ENCODE measurements at regions not wholly inside any gene's neighbourhood (a gene's known extent, or its start where the extent isn't known, plus 50 kb on each side); places are given as distances from the start of the nearest gene placed in this dataset.

DNA sequence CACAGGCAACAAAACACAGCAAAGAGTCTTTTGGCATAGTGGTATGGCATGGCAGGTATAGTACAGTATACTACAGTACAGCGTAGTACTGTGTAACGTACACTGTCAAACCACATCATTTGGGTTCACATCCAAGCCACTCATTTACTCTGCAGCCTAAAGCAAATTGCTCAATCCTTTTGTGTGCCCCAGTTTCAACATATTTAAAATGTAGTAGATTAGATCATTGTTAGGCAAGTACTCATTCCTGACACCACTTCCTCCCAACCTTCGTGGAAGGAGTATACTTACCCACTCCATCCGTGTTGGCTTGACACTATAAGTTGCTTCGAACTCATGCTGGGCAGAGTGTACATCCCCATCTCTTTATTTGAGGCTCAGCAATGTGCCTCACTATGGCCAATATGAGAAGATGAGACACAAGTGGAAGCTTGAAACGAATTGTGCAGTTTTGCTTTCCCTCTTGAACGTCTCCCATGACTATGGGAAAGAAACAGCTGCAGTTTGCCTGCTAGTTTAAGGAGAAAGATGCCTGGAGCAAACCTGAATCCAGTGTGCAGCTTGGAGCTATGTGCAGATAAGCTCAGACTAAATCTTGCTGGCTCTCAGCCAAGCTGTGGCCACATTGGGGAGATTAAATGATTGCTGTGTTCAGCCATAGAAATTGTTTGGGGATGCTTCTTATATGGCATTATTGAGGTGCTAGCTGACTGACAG, 85.7 kb upstream of the TBL1X start:
- no peak overlapping the region for H2AFZ ChIP-seq (ENCODE audit: low read depth, low read length, severe bottlenecking)
- no peak overlapping the region for H3K9ac ChIP-seq (ENCODE audit: low read length)
- TF ChIP-seq EZH2phosphoT487 (conservative IDR thresholded peaks at IDR 0.05; ENCODE audit: low read length), result no peak
- TF ChIP-seq, protein P1, sequence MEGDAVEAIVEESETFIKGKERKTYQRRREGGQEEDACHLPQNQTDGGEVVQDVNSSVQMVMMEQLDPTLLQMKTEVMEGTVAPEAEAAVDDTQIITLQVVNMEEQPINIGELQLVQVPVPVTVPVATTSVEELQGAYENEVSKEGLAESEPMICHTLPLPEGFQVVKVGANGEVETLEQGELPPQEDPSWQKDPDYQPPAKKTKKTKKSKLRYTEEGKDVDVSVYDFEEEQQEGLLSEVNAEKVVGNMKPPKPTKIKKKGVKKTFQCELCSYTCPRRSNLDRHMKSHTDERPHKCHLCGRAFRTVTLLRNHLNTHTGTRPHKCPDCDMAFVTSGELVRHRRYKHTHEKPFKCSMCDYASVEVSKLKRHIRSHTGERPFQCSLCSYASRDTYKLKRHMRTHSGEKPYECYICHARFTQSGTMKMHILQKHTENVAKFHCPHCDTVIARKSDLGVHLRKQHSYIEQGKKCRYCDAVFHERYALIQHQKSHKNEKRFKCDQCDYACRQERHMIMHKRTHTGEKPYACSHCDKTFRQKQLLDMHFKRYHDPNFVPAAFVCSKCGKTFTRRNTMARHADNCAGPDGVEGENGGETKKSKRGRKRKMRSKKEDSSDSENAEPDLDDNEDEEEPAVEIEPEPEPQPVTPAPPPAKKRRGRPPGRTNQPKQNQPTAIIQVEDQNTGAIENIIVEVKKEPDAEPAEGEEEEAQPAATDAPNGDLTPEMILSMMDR (IDR thresholded peaks at IDR 0.05; ENCODE audit: insufficient read depth, low read length, poor library complexity, severe bottlenecking), result no peak
- H3K36me3 ChIP-seq (ENCODE audit: low read length), result no peaks in the 10 kb centered on the region
- H3K79me2 ChIP-seq (ENCODE audit: insufficient read depth, low read length), result no peaks in the 10 kb centered on the region
- H3K9me3 ChIP-seq (ENCODE audit: insufficient read depth, low read length), result no peaks in the 10 kb centered on the region
- no peaks in the 10 kb centered on the region for H4K20me1 ChIP-seq (ENCODE audit: low read depth, low read length)
- H3K9me2 ChIP-seq (replicated peaks; ENCODE audit: insufficient read depth, low read length), result no peaks in the 10 kb centered on the region
- no peak overlapping the region for H3K27ac ChIP-seq (ENCODE audit: low read depth, low read length)
- H3K27me3 ChIP-seq (ENCODE audit: low read length), result no peaks in the 10 kb centered on the region
- no peaks in the 10 kb centered on the region for H3F3A ChIP-seq (ENCODE audit: insufficient read depth)
- no peak overlapping the region for H3K4me2 ChIP-seq (ENCODE audit: low read depth, low read length, poor library complexity, severe bottlenecking)
- no peak overlapping the region for H3K4me3 ChIP-seq (ENCODE audit: insufficient read depth, low read length, poor library complexity, severe bottlenecking)

DNA sequence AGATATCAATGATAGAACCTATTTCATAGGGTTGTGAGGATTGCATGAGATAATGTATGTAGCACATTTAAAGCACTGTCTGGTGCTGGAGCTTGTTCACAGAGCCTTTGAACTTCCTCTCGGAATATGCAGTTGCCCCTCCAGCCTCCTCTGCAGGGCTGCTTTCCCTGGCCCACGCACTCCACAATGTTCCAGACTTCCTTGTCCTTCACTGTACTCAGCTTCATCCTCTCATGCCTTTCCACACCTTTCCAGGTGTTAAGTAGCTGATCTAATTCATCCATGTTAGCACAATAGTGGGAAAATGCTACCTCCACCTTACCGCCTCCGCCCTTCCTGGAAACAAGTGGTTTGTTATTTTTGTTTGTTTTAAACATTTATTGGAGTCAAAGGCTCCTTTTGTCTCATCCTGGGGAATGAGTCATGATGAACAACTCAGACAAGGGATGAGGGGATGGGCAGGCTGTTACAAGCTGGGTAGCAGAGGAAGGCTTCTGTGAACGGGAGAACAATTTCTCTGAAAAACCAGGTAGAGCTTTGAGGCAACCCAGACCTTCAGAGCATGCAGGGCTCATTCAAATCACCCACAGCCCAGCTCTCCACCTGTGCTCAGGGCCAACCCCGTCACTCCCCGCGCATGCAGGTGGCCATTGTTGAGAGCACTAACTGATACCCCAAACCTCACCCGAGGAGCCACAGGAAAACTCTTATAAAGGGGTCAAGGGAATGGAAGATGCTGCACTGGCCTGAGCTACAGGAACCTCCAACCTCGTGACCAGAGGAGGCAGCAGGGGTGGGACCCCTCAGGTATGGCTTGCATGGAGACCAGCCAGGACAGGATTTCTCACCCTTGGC, 84.9 kb upstream of the TBL1X start:
- Histone ChIP-seq H3K9me3 (ENCODE audit: insufficient read depth, low read length) (no peaks in the 10 kb centered on the region), H3K27me3 (ENCODE audit: low read length) (no peaks in the 10 kb centered on the region), H3K9me2 (replicated peaks; ENCODE audit: insufficient read depth, low read length) (no peaks in the 10 kb centered on the region), H3K79me2 (ENCODE audit: insufficient read depth, low read length) (no peaks in the 10 kb centered on the region), H3K27ac (ENCODE audit: low read depth, low read length) (no peak overlapping the region), H3K4me2 (ENCODE audit: low read depth, low read length, poor library complexity, severe bottlenecking) (no peak overlapping the region), H2AFZ (ENCODE audit: low read depth, low read length, severe bottlenecking) (no peak overlapping the region), H3K4me3 (ENCODE audit: insufficient read depth, low read length, poor library complexity, severe bottlenecking) (no peak overlapping the region), H3K9ac (ENCODE audit: low read length) (no peak overlapping the region), H3F3A (ENCODE audit: insufficient read depth) (no peaks in the 10 kb centered on the region), H3K36me3 (ENCODE audit: low read length) (no peaks in the 10 kb centered on the region), H4K20me1 (ENCODE audit: low read depth, low read length) (no peaks in the 10 kb centered on the region)
- no peak for TF ChIP-seq EZH2phosphoT487 (conservative IDR thresholded peaks at IDR 0.05; ENCODE audit: low read length)
- TF ChIP-seq, protein P1 (IDR thresholded peaks at IDR 0.05; ENCODE audit: insufficient read depth, low read length, poor library complexity, severe bottlenecking), result no peak

DNA sequence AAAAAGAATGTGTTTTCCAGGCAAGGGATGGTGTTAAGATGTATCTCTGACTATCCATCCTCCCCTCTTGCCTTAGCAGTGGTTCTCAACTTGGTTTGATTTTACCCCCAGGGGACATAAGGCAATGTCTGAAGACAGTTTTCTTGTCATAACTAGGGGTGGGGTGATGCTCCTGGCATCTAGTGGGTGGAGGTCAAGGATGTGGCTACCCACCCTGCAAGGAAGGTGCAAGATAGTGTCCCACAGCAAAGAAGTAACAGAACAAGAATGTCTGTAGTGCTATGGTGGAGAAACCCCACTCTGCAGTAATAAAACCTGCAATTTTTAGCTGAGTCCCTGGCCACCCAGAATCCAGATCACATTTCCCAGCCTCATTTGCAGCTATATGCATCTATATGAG, 81.2 kb upstream of the TBL1X start:
- Histone ChIP-seq H3F3A (ENCODE audit: insufficient read depth) (no peaks in the 10 kb centered on the region), H3K27me3 (ENCODE audit: low read length) (no peaks in the 10 kb centered on the region), H3K9me3 (ENCODE audit: insufficient read depth, low read length) (no peaks in the 10 kb centered on the region), H3K79me2 (ENCODE audit: insufficient read depth, low read length) (no peaks in the 10 kb centered on the region), H3K9ac (ENCODE audit: low read length) (no peak overlapping the region), H3K4me2 (ENCODE audit: low read depth, low read length, poor library complexity, severe bottlenecking) (no peak overlapping the region), H3K9me2 (replicated peaks; ENCODE audit: insufficient read depth, low read length) (no peaks in the 10 kb centered on the region), H3K36me3 (ENCODE audit: low read length) (no peaks in the 10 kb centered on the region), H3K4me3 (ENCODE audit: insufficient read depth, low read length, poor library complexity, severe bottlenecking) (no peak overlapping the region), H2AFZ (ENCODE audit: low read depth, low read length, severe bottlenecking) (no peak overlapping the region), H4K20me1 (ENCODE audit: low read depth, low read length) (no peaks in the 10 kb centered on the region), H3K27ac (ENCODE audit: low read depth, low read length) (no peak overlapping the region)
- TF ChIP-seq EZH2phosphoT487 (conservative IDR thresholded peaks at IDR 0.05; ENCODE audit: low read length), result no peak
- TF ChIP-seq, protein P1 (IDR thresholded peaks at IDR 0.05; ENCODE audit: insufficient read depth, low read length, poor library complexity, severe bottlenecking), result no peak

All from SU-DHL-6 (cell line).